ENCODE measurements at regions not wholly inside any gene's neighbourhood (a gene's known extent, or its start where the extent isn't known, plus 50 kb on each side); places are given as distances from the start of the nearest gene placed in this dataset.

DNA sequence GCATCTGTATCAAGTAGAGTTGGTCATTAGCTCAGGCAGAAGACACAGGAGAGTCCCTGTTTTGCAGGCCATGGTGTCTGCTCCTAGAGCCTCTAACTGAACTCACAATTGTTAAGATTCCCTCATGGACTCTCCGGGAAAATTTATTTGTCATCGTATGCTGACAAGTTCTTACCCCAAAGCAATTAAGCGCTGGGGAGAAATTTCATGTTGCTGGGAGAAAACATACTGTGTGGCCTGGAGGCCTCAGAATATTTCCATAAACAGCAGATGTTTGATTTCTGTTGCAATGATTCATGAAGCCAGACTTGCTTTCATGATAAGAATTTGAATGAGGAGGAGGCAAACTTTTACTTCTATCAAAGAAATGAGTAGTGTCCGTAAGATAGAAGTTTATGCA, 583.2 kb downstream of the GATA3 start:
- Histone ChIP-seq H3K9me3 (peaks cover 0 to 4% of the 10 kb centered on the region in 2 donors), H3K27ac (peak overlapping the region in 1 of 2 donors; percentile 7), H3K36me3 (no peaks in the 10 kb centered on the region), H3K27me3 (no peaks in the 10 kb centered on the region), H3K4me3 (no peak overlapping the region), H3K4me1 (no peaks in the 10 kb centered on the region)
- DNase-seq (peak in 2 of 4 donors; percentile 24 to 29), ATAC-seq (peak; percentile 56)
- intact Hi-C loops (cut with DNase I), result no loop called here
- TF ChIP-seq, protein P1, sequence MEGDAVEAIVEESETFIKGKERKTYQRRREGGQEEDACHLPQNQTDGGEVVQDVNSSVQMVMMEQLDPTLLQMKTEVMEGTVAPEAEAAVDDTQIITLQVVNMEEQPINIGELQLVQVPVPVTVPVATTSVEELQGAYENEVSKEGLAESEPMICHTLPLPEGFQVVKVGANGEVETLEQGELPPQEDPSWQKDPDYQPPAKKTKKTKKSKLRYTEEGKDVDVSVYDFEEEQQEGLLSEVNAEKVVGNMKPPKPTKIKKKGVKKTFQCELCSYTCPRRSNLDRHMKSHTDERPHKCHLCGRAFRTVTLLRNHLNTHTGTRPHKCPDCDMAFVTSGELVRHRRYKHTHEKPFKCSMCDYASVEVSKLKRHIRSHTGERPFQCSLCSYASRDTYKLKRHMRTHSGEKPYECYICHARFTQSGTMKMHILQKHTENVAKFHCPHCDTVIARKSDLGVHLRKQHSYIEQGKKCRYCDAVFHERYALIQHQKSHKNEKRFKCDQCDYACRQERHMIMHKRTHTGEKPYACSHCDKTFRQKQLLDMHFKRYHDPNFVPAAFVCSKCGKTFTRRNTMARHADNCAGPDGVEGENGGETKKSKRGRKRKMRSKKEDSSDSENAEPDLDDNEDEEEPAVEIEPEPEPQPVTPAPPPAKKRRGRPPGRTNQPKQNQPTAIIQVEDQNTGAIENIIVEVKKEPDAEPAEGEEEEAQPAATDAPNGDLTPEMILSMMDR (IDR thresholded peaks at IDR 0.05), result no peak

DNA sequence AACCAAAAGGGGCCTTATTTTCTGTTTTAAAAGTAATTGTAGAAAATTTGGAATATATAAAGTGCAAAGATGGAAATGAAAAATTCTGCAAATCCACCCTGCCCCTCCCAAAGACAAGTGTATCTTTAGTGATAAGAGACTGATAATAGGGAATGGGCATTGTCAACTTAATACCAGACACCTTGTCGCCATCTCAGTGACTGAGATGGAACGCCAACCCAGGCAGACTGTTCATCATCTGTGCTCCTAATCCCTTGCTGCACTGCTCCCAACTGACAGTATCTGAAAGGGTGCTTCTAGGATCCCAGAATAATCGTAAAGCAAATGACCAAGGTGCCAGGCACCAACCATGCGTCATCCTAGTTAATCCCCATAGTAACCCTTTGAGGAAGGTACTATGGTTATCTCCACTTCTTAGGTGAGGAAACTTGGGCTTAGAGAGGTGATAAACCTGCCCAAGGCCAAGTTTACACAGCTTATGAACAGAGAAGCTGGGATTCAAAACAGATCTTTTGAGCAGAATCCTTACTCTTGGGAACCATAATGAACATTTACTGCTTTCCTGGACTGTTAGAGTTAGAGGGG, 583.7 kb downstream of the GATA3 start:
- intact Hi-C loops (cut with DNase I), result no loop called here
- H3K4me3 ChIP-seq, result no peak overlapping the region
- DNase-seq, result no peak
- ATAC-seq, result no peak
- no peaks in the 10 kb centered on the region for H3K27me3 ChIP-seq
- TF ChIP-seq, protein P1 (IDR thresholded peaks at IDR 0.05), result no peak
- H3K36me3 ChIP-seq, result no peaks in the 10 kb centered on the region
- H3K27ac ChIP-seq, result no peak overlapping the region
- H3K4me1 ChIP-seq, result no peaks in the 10 kb centered on the region
- peaks cover 0 to 6% of the 10 kb centered on the region in 2 donors for H3K9me3 ChIP-seq

GRCh38 chr10:8639486-8640185, 585.1 kb downstream of the GATA3 start:
- DNase-seq, result no peak
- TF ChIP-seq, protein P1 (IDR thresholded peaks at IDR 0.05), result no peak
- peaks cover 0 to 6% of the 10 kb centered on the region in 2 donors for H3K9me3 ChIP-seq
- H3K36me3 ChIP-seq, result no peaks in the 10 kb centered on the region
- no peaks in the 10 kb centered on the region for H3K4me1 ChIP-seq
- H3K27ac ChIP-seq, result no peak overlapping the region
- H3K27me3 ChIP-seq, result no peaks in the 10 kb centered on the region
- H3K4me3 ChIP-seq, result no peak overlapping the region
- ATAC-seq, result peak; percentile 19
- intact Hi-C loops (cut with DNase I), result no loop called here

GRCh38 chr10:8640301-8640700, 585.8 kb downstream of the GATA3 start:
- DNase-seq (no peak), ATAC-seq (no peak)
- no peaks in the 10 kb centered on the region for H3K4me1 ChIP-seq
- no peaks in the 10 kb centered on the region for H3K27me3 ChIP-seq
- TF ChIP-seq, protein P1 (IDR thresholded peaks at IDR 0.05), result no peak
- intact Hi-C loops (cut with DNase I), result no loop called here
- no peak overlapping the region for H3K27ac ChIP-seq
- H3K4me3 ChIP-seq, result no peak overlapping the region
- no peaks in the 10 kb centered on the region for H3K36me3 ChIP-seq
- H3K9me3 ChIP-seq, result peaks cover 0 to 6% of the 10 kb centered on the region in 2 donors

DNA sequence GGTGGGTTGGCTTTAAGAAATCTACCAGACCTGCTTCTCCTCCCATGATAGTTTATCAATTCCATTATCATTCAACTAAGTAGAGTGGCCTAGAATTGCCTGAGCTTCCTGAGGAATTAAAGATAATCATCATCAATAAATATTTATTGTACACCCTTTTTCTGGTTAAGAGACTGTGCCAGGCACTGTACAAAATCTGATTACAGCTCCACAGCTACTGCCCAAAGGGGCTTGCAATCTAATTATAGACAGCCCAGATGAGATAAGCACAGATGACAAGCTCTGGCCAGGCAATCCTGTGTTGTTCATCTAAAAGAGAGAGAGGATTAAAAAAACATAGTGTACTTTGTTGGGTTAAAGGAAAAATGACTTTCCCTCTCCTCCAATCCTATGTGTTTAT, 586.4 kb downstream of the GATA3 start:
- TF ChIP-seq, protein P1 (IDR thresholded peaks at IDR 0.05), result no peak
- H3K4me1 ChIP-seq, result no peaks in the 10 kb centered on the region
- H3K27ac ChIP-seq, result no peak overlapping the region
- ATAC-seq, result no peak
- H3K9me3 ChIP-seq, result peaks cover 0 to 6% of the 10 kb centered on the region in 2 donors
- no peak for DNase-seq
- intact Hi-C loops (cut with DNase I), result no loop called here
- H3K4me3 ChIP-seq, result no peak overlapping the region
- H3K36me3 ChIP-seq, result no peaks in the 10 kb centered on the region
- no peaks in the 10 kb centered on the region for H3K27me3 ChIP-seq
